IMR-90 (cell line): ENCODE measurements at regions not wholly inside any gene's neighbourhood (a gene's known extent, or its start where the extent isn't known, plus 50 kb on each side); places are given as distances from the start of the nearest gene placed in this dataset.
"Not testable (repeated sequence)": the region's sequence is repeated elsewhere in the genome, so short reads cannot be mapped to it uniquely, and the experiment has no call there.

Source experiments
- ATAC-seq: fragments of 200-7000 bp; cut with Tn5 transposase; 2 replicates; pipeline ENCODE4 v1.9.1; 2020; ENCODE audit warnings: low read depth, mild to moderate bottlenecking, moderate library complexity
- BruUV-seq: library from RNA; stranded (reverse); fragments of 400-500 nt; replicated peaks from 2 replicates; lab custom pipeline; 2021; lab: Mats Ljungman, UMichigan
- CTCF ChIA-PET: fragments of 300-600 bp; formaldehyde crosslinking; extraction: SDS; loops from one replicate; lab custom pipeline; 2021; ENCODE audit warnings: antibody characterized with exemption; lab: Yijun Ruan, JAX
- POLR2A ChIA-PET: fragments of 300-600 bp; sonication (Branson Sonifier 250); formaldehyde crosslinking; loops from one replicate; lab custom pipeline; 2022; ENCODE audit warnings: antibody characterized with exemption; ENCODE audit not compliant: unreplicated experiment; lab: Charles Lee
- DNase-seq: peaks from one replicate; pipeline ENCODE4 v3.0.0; 2013
- H2AFZ ChIP-seq: replicated peaks from 2 replicates; pipeline ENCODE3; 2013; ENCODE audit warnings: low read length, mild to moderate bottlenecking; ENCODE audit not compliant: poor library complexity
- H2AK5ac ChIP-seq: 2 replicates; pipeline ENCODE4 v1.6.1; 2013; ENCODE audit warnings: low read depth, low read length, inconsistent platforms
- H2AK9ac ChIP-seq: replicated peaks from 2 replicates; pipeline ENCODE3; 2013; ENCODE audit warnings: mild to moderate bottlenecking, low read depth, low read length, moderate library complexity; ENCODE audit not compliant: poor library complexity
- H2BK120ac ChIP-seq: 2 replicates; pipeline ENCODE4 v1.6.1; 2013; ENCODE audit warnings: low read depth, low read length, inconsistent platforms
- H2BK15ac ChIP-seq: 3 replicates; pipeline ENCODE4 v1.6.1; 2013; ENCODE audit warnings: low read depth, low read length, inconsistent platforms
- H2BK20ac ChIP-seq: 2 replicates; pipeline ENCODE4 v1.6.1; 2013; ENCODE audit warnings: low read depth, mild to moderate bottlenecking, inconsistent platforms, low read length, moderate library complexity
- H2BK5ac ChIP-seq: 2 replicates; pipeline ENCODE4 v1.6.1; 2013; ENCODE audit warnings: mild to moderate bottlenecking, low read depth, low read length, inconsistent platforms; ENCODE audit not compliant: poor library complexity, severe bottlenecking
- H3K14ac ChIP-seq: replicated peaks from 2 replicates; pipeline ENCODE4 v1.6.1; 2013; ENCODE audit warnings: low read depth, low read length, inconsistent platforms
- H3K18ac ChIP-seq: 2 replicates; pipeline ENCODE4 v1.6.1; 2013; ENCODE audit warnings: low read depth, low read length, control low read depth
- H3K23ac ChIP-seq: 2 replicates; pipeline ENCODE4 v1.6.1; 2013; ENCODE audit warnings: low read depth, low read length, inconsistent platforms
- H3K27ac ChIP-seq: 2 replicates; pipeline ENCODE4 v1.5.1; 2013; ENCODE audit warnings: mild to moderate bottlenecking, control low read depth, low read length; ENCODE audit not compliant: insufficient read depth
- H3K27me3 ChIP-seq: 2 replicates; pipeline ENCODE4 v1.6.1; 2013; ENCODE audit warnings: low read length; ENCODE audit not compliant: control insufficient read depth, insufficient read depth
- H3K36me3 ChIP-seq: 2 replicates; pipeline ENCODE4 v1.6.1; 2013; ENCODE audit warnings: low read length, mixed read lengths; ENCODE audit not compliant: control insufficient read depth, insufficient read depth
- H3K4ac ChIP-seq: 2 replicates; pipeline ENCODE4 v1.6.1; 2013; ENCODE audit warnings: low read depth, low read length, inconsistent platforms
- H3K4me1 ChIP-seq: 2 replicates; pipeline ENCODE4 v1.6.1; 2013; ENCODE audit warnings: low read length, mixed read lengths; ENCODE audit not compliant: control insufficient read depth, insufficient read depth
- H3K4me2 ChIP-seq: 2 replicates; pipeline ENCODE4 v1.6.1; 2013; ENCODE audit warnings: low read depth, mild to moderate bottlenecking, control low read depth, low read length, moderate library complexity
- H3K4me3 ChIP-seq: 2 replicates; pipeline ENCODE4 v1.5.1; 2013; ENCODE audit warnings: low read depth, mild to moderate bottlenecking, control low read depth, low read length, moderate library complexity; ENCODE audit not compliant: insufficient read depth
- H3K56ac ChIP-seq: 2 replicates; pipeline ENCODE4 v1.6.1; 2013; ENCODE audit warnings: low read length, inconsistent platforms; ENCODE audit not compliant: insufficient read depth; ENCODE audit errors: extremely low read depth
- H3K79me1 ChIP-seq, 2 experiments: 2 replicates each; pipeline ENCODE4 v1.6.1; 2013; ENCODE audit warnings: low read length in 2 of 2, inconsistent platforms in 1 of 2, low read depth in 1 of 2
- H3K9ac ChIP-seq: 2 replicates; pipeline ENCODE4 v1.6.1; 2013; ENCODE audit warnings: low read depth, low read length, control low read depth
- H3K9me1 ChIP-seq: 2 replicates; pipeline ENCODE4 v1.6.1; 2013; ENCODE audit warnings: low read length, inconsistent platforms; ENCODE audit not compliant: insufficient read depth
- H3K9me3 ChIP-seq: 2 replicates; pipeline ENCODE4 v1.6.1; 2013; ENCODE audit warnings: low read length; ENCODE audit not compliant: control insufficient read depth, insufficient read depth
- H4K20me1 ChIP-seq: 2 replicates; pipeline ENCODE4 v1.6.1; 2013; ENCODE audit warnings: low read length, inconsistent platforms; ENCODE audit not compliant: insufficient read depth
- H4K5ac ChIP-seq: 2 replicates; pipeline ENCODE4 v1.6.1; 2013; ENCODE audit warnings: mild to moderate bottlenecking, low read depth, low read length, control low read depth
- H4K8ac ChIP-seq, 2 experiments: 2 replicates each; pipeline ENCODE4 v1.6.1; 2013; ENCODE audit warnings: low read depth in 2 of 2, low read length in 2 of 2, control low read depth in 1 of 2, inconsistent platforms in 1 of 2
- H4K91ac ChIP-seq: 2 replicates; pipeline ENCODE4 v1.6.1; 2013; ENCODE audit warnings: low read depth, low read length, inconsistent platforms; ENCODE audit not compliant: insufficient read depth
- BHLHE40 ChIP-seq: fragments of 150-350 bp; IDR thresholded peaks from 2 replicates; pipeline ENCODE4 v1.6.1; 2016; ENCODE audit warnings: mild to moderate bottlenecking, low read depth, low read length
- CHD1 ChIP-seq: IDR thresholded peaks from 2 replicates; pipeline ENCODE4 v1.6.1; 2012; ENCODE audit warnings: low read depth, low read length, improper control_type of control experiment
- MAFK ChIP-seq: IDR thresholded peaks from 2 replicates; pipeline ENCODE4 v1.6.1; 2012; ENCODE audit warnings: low read depth, low read length, improper control_type of control experiment
- RFX5 ChIP-seq: IDR thresholded peaks from 2 replicates; pipeline ENCODE4 v1.8.0; 2012; ENCODE audit warnings: low read depth, mild to moderate bottlenecking, low read length, moderate library complexity
- WGBS, 2 experiments: methylation state at CpG; one replicate each; pipeline versions ENCODE4 v1.1.5 to v1.1.7; 2013; ENCODE audit warnings: missing lambda C conversion rate in 2 of 2; ENCODE audit not compliant: insufficient read length in 1 of 2; ENCODE audit errors: extremely low coverage in 2 of 2; 5-methylcytosine and 5-hydroxymethylcytosine counted together
- dilution Hi-C: fragments of 300-500 bp; cut with HindIII; formaldehyde crosslinking; loops from one replicate; pipeline ENCODE4 v1.14.3; 2018; ENCODE audit warnings: low sequenced_read_pairs; ENCODE audit not compliant: unreplicated experiment
- in situ Hi-C: fragments of 300-500 bp; cut with MboI; formaldehyde crosslinking; loops from 3 replicates; pipeline ENCODE4 v1.14.3; 2019; ENCODE audit warnings: low sequenced_read_pairs, inconsistent platforms, mixed read lengths
- intact Hi-C: fragments of 100-400 bp; cut with micrococcal nuclease; formaldehyde crosslinking; loops from 2 replicates; pipeline ENCODE4 v1.10.0; 2022

- intact Hi-C loops = loop anchor here (5.0 kb wide), 1 partner anchor 1107 kb away; no protein-coding TSS in a partner anchor
- H3K4me1 ChIP-seq = no peaks in the 10 kb centered on the region
These were observed 63.7 kb downstream of the MATN1 start for GRCh38 chr1:30659702-30660101.

GRCh38 chr1:30658375-30658774 is 65.0 kb downstream of the MATN1 start:
- intact Hi-C loops = loop anchor here (5.0 kb wide), 1 partner anchor 1106 kb away; no protein-coding TSS in a partner anchor
- H4K5ac ChIP-seq, dilution Hi-C loops, H3K23ac ChIP-seq, H3K18ac ChIP-seq, H2BK15ac ChIP-seq, H2AFZ ChIP-seq, BruUV-seq, H4K91ac ChIP-seq, H3K9ac ChIP-seq, H3K9me1 ChIP-seq, H4K20me1 ChIP-seq, CTCF ChIA-PET, H3K4ac ChIP-seq, H4K8ac ChIP-seq, H3K27ac ChIP-seq, H2BK120ac ChIP-seq, H2BK20ac ChIP-seq, H3K14ac ChIP-seq, H3K56ac ChIP-seq, H3K4me3 ChIP-seq, H3K4me1 ChIP-seq, H2AK5ac ChIP-seq, ATAC-seq, H3K9me3 ChIP-seq, H3K36me3 ChIP-seq, in situ Hi-C loops, DNase-seq, H3K79me1 ChIP-seq, H2AK9ac ChIP-seq, H2BK5ac ChIP-seq, H3K4me2 ChIP-seq, POLR2A ChIA-PET: not testable (repeated sequence)
- WGBS, 2 experiments = 0% methylated on average over 1 of the region's 4 CpGs; no CpG with 5 or more reads in 1 of the 2 experiments
- peaks cover 12% of the 10 kb centered on the region; the same call in 1 of the 2 replicates for H3K27me3 ChIP-seq

More at GRCh38 chr1:30659702-30660101, 63.7 kb downstream of the MATN1 start:
- H4K20me1 ChIP-seq = no peaks in the 10 kb centered on the region
- ChIA-PET POLR2A (no interaction called here), CTCF (no interaction called here)
- H2BK120ac ChIP-seq = no peak overlapping the region
- dilution Hi-C loops (no loop called here), in situ Hi-C loops (no loop called here)
- H3K18ac ChIP-seq = no peak overlapping the region
- H2BK20ac ChIP-seq = no peak overlapping the region
- 80% methylated on average over 1 of the region's 8 CpGs; no CpG with 5 or more reads in 1 of the 2 experiments for WGBS, 2 experiments
- H3K27ac ChIP-seq = no peak overlapping the region
- H3K23ac ChIP-seq = no peak overlapping the region
- no peak overlapping the region for H2BK5ac ChIP-seq
- H3K9me1 ChIP-seq = no peaks in the 10 kb centered on the region
- no peak overlapping the region for H3K4ac ChIP-seq
- no peak overlapping the region for H2AK5ac ChIP-seq
- H3K79me1 ChIP-seq = no peaks in the 10 kb centered on the region
- H3K9ac ChIP-seq = no peak overlapping the region
- BruUV-seq = no TSS peak
- H3K4me2 ChIP-seq = no peak overlapping the region
- H3K14ac ChIP-seq = no peak overlapping the region
- TF ChIP-seq MAFK = no peak
- TF ChIP-seq RFX5 = no peak
- no peak for TF ChIP-seq BHLHE40
- TF ChIP-seq CHD1 = no peak
- no peaks in the 10 kb centered on the region for H3K36me3 ChIP-seq
- no peaks in the 10 kb centered on the region for H3K9me3 ChIP-seq
- H4K8ac ChIP-seq = no peak overlapping the region
- H2BK15ac ChIP-seq = no peak overlapping the region
- H2AFZ ChIP-seq = no peak overlapping the region
- no peak overlapping the region for H3K56ac ChIP-seq
- no peak overlapping the region for H4K91ac ChIP-seq
- DNase-seq (no peak), ATAC-seq (no peak)
- no peak overlapping the region for H2AK9ac ChIP-seq
- H3K27me3 ChIP-seq = peaks cover 19% of the 10 kb centered on the region; the same call in 1 of the 2 replicates
- no peak overlapping the region for H3K4me3 ChIP-seq
- no peak overlapping the region for H4K5ac ChIP-seq
